T-helper 2 cell (primary cell): ENCODE measurements at regions not wholly inside any gene's neighbourhood (a gene's known extent, or its start where the extent isn't known, plus 50 kb on each side); places are given as distances from the start of the nearest gene placed in this dataset.

ENCODE experiments used
- DNase-seq, 5 experiments: peaks; one replicate each; pipeline versions ENCODE4 v3.0.0 to v3.0.0-alpha.2; 2012 to 2022

DNA sequence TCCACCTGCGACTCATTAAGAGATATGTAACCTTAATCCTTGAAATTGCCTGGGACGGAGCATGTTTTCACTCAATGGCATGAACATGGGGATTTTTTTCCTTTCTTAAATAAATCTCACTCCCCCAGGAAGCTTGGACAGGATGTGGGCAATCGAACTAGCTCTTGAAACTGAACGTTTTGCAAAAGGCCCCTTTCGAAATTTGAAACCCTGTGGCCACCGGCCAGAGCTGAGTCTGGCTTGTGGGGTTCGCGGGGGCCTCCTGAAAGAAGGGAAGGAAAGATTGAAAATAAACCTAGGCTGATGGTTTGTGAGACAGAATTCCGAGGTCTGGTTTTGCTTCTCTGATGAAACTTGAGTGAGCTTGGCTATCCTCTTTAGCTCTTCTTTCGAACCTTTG is 101.4 kb upstream of the RTL1 start:
- DNase-seq, result no peak

DNA sequence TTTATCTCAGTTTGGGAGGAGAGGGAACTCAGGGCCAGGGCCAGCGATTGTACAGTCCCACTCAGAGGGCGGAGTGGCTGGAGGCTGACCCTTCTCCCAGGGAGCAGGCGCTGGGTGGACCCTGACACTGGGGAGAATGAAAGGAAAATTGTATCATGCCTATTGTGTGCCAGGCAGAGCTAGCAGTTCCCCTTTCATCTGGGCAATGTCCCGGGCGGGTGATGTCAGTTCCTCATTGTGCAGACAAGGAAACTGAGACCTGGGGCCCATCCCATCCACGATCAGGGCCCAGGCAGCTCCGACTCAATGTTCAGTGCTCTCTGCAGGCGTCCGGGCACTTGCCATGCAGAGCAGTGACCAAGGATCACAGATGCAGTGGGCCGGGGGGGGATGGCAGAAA is 101.9 kb upstream of the RTL1 start:
- no peak for DNase-seq

DNA sequence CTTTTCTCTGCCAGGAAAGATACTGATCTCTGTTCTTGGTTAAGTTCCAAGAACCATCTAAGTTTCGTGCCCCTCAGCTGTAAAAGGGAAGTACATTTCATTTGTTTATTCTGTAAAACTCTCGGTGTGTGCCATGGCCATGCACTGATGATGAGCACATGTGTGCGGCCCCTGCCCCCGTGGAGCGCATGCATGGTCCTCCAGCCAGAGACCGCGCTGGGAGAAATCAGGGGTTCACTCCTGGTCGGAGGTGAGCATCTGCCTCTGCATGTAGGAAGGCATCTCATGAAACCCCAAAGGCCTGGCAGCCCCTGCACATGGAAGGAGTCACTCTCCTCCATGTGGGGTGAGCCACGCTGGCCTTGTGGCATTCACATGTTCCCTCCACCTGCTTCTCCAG is 102.5 kb upstream of the RTL1 start:
- DNase-seq, result no peak

DNA sequence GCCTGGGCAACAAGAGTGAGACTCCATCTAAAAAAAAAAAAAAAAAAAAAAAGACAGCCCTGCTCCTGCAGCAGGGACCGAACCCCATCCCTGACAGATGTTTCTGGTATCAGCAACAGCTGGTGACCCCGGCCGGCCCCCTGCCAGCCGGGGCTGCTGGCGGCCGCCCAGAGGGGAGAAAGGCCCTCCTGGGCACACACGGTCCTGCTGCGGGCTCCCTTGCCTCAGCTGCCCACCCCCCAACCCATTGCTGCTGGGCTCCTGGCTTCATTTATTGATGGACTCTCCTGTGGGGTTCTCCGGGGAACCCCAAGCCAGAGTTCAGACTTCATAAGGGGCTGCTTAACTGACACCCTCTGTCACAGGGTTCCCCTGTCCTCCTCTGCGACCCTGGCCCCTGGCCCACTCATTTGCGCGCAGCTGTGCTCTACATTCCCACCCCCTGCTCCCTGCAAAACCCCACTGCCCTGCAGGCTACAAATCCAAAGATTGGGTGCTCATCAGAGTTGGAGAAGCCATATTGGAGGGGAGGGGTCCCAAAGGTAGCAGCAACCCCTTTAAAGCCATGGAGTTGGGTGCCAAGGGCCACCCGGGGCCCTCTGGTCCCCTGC is 103.6 kb upstream of the RTL1 start:
- DNase-seq, result no peak

DNA sequence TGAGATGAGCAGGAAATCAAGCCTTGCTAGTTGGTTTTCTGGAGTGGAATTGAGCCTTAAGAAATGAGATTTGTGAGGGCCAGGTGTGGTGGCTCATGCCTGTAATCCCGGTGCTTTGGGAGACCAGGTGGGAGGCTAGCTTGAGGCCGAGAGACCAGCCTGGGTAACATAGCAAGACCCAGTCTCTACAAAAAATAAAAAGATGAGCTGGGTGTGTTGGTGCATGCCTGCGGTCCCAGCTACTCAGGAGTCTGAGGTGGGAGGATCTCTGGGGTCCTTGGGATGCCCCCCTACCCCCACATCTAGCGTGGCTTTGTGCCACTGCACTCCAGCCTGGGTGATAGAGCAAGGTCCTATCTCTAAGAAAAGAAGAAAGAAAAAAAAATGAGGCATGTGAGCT is 104.2 kb upstream of the RTL1 start:
- no peak for DNase-seq

DNA sequence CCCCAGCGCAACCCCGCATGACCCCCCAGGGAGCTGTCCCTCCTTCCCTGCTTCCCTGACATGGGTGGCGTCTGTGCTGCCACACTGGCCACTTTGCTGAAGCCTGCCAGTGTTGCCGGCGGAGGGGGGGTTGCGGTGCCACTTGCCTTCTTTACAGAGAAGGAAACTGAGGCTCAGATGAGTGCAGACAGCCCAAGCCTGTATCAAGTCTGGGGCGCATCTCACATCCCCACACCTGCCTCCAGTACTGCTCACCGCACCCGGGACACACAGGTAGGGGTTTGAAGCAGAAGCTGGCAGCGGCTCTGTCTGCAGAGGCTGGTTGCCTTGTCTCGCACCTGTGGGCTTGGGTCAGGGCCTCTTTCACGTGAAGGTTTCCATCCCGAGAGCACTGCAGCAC is 104.7 kb upstream of the RTL1 start:
- no peak for DNase-seq

DNA sequence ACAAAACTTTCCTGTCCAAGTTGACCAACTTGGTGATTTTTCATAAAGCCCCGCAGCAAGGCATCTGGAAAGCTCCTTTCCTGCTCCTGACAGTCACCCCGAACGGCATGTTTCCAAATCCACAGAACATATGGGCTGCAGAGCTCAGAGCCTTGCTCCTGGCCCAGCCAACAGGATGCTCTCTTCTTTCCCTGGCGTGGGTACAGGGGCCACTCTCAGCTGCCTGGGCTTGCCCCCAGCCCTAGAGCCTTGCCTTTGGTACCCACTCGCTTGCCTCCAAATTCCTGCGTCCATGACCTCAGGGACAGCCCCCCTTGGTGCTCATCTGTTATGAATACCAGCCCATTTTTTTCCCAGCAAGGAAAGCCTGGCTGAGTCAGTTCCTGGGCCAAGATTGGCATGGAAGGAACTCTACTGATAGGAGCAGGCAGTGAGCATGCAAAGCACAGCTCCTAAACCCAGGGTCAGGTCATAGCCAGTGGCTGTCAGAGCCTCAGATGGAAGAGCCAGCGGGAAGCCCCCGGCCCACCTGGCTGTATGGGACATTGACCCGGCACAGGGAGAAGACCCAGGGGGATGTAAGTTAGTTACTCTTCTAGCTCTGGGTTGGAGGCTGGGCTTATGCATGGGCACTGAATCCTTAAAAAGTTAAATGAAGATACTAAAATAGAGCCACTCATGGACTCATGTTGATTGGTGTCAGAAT is 105.3 kb upstream of the RTL1 start:
- DNase-seq, result no peak

DNA sequence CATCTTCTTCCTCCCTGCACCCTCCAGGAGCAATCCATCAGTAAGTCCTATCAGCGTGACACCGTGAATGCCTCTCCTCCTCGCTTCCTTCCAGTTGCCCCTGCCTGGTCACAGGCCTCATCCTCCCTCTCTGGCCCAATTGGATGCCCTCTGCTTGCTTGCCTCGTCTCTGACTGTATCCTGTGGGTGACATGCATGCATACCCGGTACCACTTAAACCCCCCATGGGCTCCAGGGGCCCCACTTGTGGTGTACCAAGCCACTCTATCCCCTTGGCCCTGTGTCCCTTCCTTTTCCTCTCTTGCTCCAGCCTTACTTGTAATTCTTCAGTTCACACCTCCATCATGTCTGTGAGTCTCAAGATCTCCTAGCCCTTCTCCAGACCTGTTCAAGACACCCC is 106.0 kb upstream of the RTL1 start:
- DNase-seq, result no peak

DNA sequence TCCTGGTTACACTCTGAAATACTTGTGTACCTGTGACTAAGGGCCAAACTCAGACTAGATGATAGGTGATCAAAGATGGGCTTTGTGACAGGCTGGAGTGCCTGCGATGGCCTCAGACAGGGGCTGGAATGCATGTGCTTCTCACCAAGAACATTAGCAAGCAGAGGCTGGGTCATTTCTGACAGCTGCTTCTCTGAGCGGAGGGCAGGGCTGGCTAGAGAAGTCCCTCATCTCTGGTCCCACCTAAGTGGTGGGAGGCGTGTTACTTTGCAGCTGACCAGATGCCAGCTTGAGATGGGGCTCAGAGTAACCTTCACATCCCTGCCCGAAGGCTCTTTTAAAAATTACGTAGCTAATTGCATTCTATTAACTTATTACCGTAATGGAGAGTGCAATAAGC is 106.8 kb upstream of the RTL1 start:
- no peak for DNase-seq

DNA sequence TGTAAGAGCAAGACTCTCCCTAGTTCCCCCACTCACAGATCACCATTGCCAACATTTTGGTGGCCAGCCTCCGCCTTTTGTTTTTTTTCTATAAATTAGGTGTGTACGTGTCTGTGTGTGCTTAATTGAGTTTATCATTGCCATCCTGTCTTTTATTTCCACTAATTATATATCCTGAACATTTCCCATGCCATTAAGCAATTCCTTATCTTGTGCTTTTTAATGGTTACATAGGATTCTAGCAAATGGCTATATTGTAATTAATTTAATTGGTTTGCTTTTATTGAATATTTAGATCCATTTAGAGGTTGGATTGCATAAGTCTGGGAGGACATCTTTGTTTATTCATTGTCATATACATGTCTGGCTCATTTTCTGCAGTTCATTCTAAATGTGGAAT is 107.3 kb upstream of the RTL1 start:
- DNase-seq, result no peak

DNA sequence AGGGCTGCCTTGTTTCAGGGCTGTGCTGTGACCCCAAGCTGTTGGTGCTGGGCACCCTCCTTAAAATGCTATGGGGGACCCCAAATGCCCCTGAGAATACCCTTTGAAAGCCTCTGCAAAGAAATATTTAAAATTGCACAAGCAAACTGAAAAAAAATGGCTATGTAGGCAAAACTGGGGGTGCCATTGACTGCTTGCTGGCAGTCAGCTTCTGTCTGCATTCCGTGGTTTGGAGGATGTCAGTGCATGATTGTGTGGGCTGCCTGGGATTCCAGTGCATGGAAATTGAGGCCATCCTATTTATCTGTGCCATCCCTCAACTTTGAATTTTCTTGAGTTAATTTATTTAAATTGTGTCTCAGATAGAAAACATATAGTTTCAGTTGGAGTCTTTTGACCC is 113.7 kb upstream of the RTL1 start:
- DNase-seq, result no peak

DNA sequence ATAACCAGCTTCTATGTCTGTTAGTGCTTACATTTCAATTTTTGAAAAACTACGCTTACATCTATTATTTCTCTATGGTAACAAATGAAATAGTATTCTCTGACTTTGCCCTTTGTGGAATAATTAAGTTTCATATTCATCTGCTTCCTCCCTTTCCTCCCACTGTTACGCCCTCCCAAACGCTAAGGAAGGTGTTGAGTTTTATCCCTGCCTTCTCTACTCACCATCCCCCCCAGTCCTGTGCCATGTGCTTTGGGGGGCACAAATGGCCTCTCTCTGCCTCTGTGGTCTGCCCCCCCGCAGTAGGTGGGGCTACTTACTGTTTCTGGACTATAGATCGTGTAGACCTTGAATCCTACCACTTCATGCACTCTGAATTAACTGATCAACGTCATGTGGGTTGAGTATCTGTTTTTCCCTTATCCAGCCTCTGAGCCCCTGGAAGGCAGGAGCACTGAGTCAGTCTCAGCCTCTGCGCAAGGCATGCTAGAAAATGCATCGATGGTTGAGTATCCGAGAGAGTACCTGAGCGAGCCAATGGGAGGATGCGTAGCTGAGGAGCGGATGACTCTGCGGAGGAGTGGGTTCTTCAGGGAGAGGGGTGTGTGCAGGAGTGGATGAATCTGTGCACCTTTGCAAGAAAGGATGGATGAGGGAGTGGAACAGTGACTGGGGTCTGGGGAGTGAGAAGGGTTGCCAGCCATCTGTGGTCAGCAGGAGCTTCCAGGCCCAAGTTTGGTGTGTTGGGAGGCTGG is 114.5 kb upstream of the RTL1 start:
- no peak for DNase-seq

DNA sequence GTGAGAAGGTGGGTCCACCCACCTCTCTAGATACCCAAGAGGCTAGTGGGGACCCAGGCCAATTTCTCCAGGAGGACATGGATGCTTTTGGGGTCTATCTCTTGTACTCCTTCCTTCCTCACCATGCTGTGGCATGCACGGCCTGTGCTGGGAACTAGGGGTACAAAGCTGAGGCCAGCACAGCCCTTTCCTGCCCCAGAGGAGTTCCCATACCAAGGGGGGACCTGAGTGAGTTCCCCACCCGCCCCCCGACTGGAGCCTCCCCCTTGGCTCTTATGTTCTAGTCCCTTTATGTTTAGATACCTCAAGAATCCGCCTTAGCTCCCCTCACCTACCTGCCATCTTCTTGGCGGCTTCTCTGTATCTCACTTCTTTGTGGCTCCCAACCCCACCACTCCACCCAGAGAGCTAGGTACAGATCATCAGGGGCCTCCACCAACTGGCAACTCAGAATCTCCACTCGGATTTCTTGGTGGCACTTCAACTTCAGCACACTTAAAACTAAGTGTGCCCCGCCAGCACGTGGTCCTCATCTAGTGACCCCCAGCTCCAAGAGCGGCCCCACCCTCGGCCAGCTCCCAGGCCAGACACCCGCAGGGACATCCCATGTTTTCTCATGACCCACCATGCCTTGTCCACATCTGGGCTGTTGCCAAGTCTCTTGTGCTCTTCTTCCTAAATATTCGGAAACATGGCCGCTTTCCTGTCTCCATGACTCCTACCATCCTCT is 115.2 kb upstream of the RTL1 start:
- no peak for DNase-seq

DNA sequence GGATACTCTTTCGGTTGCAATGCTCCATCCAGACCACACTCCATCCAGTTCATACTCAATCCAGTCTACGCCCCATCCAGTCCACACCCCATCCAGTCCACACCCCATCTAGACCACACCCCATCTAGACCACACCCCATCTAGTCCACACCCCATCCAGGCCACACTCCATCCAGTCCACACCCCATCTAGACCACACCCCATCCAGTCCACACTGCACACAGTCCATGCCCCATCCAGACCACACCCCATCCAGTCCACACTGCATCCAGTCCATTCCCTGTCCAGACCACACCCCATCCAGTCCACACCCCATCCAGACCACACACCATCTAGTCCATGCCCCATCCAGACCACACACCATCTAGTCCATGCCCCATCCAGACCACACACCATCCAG is 116.0 kb upstream of the RTL1 start:
- no peak for DNase-seq

DNA sequence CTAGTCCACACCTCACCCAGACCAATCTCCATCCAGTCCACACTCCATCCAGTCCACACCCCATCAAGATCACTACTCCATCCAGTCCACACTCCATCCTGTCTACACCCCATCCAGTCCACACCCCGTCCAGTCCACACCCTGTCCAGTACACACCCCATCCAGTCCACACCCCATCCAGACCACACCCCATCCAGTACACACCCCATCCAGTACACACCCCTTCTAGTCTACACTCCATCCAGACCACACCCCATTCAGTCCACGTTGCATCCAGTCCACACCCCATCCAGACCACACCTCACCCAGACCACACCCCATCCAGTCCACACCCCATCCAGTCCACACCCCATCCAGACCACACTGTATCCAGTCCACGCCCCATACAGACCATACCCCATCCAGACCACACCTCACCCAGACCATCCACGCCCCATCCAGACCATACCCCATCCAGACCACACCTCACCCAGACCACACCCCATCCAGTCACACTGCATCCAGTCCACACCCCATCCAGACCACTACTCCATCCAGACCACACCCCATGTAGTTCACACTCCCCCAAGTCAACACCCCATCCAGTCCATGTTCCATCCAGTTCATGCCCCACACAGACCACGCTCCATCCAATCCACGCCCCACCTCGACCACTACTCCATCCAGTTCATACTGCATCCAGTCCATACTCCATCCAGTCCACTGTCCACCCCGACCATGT is 116.6 kb upstream of the RTL1 start:
- no peak for DNase-seq

DNA sequence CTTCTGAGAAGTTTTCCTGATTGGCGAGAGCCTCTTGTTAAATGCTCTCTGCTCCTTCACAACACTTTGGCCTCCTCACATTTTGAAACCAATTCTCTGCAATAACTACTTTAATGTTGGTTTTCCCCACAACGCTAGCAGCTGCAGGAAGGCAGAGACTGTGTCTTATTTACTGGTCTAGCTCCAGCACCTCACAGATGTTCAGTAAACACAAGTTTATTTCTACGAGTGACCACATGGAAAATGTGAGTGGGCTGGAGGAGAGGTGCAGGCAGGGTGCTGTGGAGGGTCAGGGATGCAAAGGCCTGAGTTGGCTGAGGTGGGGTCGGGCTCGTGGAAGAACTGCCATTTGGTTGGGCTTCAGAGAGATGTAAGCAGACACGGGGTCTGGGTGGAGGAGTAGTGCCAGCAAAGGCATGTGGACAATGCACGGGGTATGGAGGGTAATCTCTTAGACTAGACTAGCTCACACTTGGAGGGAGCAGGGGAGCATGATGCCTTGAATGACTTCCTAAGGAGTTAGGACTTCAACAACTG is 117.4 kb upstream of the RTL1 start:
- DNase-seq, result no peak

DNA sequence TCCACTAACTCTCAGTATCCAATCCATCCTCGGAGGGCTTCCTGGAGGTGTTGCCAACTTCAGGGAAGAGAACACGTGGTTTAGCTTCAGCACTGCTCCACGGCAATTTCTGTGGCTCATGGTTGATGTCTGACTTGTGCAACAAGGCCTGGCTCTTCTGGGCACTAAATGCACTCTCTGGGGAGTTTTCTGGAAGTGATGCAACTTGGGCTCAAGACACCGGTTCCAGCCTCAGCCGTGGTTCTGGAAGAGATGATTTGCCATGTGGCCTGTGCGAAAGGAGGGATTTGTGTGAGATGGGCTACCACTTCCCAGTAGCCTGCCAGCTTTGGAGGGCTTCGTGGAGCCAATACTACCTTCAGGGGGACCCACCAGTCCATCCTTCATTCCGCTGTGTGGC is 118.6 kb upstream of the RTL1 start:
- no peak for DNase-seq

DNA sequence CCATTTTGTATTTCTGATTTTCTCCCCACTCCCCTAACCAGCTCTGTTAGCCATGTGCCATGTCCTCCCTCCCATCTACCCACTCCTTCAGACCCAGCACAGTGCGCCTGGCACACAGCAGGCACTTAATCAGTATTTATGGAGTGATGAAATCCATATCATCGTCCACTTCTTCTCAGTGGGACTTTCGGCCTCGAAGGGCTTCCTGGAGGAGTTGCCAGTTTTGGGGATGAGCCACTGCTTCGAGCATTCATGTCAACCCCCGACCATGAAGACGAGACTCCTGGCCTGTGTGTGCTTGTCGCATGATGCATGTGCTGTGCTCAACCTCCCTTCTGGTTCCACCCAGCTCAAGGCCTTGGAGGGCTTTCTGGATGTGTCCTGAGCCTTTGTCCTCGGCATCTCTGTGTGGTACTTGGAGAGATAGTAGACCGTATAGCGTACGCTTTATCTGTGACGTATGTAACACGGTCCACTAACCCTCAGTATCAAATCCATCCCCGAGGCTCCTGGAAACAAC is 119.5 kb upstream of the RTL1 start:
- no peak for DNase-seq

DNA sequence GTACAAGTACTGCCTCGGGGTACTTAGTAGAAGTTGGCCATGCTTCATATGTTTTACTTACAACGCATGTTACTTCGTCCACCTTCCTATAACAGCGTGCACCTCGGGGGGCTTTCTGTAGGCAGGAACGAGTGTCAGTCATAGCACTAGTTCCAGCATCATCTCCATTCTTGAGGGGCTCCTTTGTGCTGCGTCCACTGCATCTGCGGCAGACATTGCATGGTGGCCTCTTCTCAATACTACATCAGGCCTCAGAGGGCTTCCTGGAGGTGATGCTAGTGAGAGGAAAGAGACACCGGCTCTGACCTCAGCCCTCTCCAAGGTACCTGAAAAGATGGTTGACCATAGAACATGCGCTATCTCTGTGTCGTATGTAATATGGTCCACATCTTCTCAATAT is 121.2 kb upstream of the RTL1 start:
- DNase-seq, result no peak

DNA sequence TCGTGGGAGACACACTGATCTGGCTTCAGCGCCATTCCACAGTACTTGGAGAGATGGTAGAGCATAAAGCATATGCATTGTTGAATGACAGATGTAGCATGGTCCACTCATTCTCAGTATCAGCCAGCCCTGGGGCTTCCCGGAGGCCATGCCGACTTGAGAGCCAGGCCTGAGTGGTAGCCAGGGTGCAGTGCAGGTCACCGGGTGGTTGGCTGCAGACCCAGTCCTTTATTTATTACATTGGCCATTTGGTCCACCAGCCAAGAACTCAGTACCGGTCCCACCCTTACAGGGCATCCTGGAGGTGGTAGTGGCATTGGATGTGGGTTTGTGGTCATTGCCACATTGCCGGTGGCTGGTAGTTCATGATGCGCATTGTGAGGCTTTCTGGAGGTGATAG is 121.6 kb upstream of the RTL1 start:
- no peak for DNase-seq

DNA sequence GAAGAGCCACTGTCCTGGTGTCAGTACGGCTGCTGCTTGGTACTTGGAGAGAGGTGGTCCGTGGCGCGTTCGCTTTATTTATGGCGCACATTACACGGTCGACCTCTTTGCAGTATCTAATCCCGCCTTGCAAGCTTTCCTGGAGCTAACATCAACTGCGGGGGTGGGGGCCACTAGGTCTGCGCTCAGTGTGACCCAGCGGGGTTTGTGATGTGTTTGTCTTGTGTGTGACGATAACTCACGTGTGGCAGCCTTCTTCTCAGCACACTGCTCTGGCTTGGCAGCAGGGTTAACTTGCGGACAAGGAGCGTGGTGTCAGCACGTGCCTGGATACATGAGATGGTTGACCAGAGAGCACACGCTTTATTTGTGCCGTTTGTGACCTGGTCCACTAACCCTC is 122.2 kb upstream of the RTL1 start:
- no peak for DNase-seq

DNA sequence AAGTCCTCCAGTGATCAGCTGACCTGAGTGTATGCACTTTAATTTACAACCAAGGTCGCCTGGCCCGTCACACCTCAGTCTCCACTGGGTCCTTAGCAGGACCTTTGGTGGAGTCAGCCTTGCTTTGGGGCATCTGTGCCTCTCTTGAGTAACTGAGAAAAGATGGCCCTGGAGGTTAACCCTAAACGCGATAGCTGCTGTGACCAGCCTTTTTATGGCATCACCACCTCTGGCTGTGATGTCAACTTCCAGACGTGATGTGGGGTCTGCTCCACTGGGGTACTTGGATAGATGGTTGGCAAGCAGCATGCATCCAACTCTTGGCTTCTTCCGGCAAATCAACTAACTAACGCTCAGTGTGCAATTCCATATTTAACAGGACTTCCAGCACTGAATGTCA is 122.8 kb upstream of the RTL1 start:
- DNase-seq, result no peak
